Fibroblast of mammary gland (primary cell): ENCODE measurements at regions not wholly inside any gene's neighbourhood (a gene's known extent, or its start where the extent isn't known, plus 50 kb on each side); places are given as distances from the start of the nearest gene placed in this dataset.

Experiments used
- DNase-seq: peaks from one replicate; pipeline ENCODE4 v3.0.0-alpha.2; 2010; ENCODE audit warnings: low read depth
- H3K4me3 ChIP-seq: 2 replicates; pipeline ENCODE4 v1.5.1; 2011; ENCODE audit warnings: low read depth, mild to moderate bottlenecking, low read length, moderate library complexity; ENCODE audit not compliant: control insufficient read depth
- TF ChIP-seq, protein P1 (sequence below): conservative IDR thresholded peaks from 2 replicates; pipeline ENCODE4 v1.5.1; 2011; ENCODE audit warnings: low read depth, low read length, inconsistent platforms; ENCODE audit not compliant: control insufficient read depth, insufficient read depth

DNA sequence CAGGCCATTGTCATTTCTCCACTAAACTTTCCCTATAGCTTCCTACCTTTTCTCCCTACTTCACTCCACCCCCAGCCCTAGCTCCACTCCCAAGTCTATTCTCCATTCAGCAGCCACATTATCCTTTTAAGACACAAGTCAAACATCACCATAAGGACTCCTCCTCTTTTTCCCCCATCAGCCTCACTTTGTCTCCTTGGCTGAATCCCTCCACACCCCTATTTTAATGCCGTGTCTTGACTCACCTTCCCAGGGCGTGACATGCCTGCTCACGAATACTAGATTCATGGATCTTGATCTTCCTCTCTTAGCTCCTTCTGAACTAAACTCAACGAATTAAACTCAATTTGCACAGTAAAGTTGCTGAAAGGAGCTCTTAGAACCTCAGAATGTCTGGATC is 281.9 kb downstream of the PTTG2 start:
- no peak for DNase-seq
- TF ChIP-seq, protein P1, sequence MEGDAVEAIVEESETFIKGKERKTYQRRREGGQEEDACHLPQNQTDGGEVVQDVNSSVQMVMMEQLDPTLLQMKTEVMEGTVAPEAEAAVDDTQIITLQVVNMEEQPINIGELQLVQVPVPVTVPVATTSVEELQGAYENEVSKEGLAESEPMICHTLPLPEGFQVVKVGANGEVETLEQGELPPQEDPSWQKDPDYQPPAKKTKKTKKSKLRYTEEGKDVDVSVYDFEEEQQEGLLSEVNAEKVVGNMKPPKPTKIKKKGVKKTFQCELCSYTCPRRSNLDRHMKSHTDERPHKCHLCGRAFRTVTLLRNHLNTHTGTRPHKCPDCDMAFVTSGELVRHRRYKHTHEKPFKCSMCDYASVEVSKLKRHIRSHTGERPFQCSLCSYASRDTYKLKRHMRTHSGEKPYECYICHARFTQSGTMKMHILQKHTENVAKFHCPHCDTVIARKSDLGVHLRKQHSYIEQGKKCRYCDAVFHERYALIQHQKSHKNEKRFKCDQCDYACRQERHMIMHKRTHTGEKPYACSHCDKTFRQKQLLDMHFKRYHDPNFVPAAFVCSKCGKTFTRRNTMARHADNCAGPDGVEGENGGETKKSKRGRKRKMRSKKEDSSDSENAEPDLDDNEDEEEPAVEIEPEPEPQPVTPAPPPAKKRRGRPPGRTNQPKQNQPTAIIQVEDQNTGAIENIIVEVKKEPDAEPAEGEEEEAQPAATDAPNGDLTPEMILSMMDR, result no peak
- H3K4me3 ChIP-seq, result no peak overlapping the region

DNA sequence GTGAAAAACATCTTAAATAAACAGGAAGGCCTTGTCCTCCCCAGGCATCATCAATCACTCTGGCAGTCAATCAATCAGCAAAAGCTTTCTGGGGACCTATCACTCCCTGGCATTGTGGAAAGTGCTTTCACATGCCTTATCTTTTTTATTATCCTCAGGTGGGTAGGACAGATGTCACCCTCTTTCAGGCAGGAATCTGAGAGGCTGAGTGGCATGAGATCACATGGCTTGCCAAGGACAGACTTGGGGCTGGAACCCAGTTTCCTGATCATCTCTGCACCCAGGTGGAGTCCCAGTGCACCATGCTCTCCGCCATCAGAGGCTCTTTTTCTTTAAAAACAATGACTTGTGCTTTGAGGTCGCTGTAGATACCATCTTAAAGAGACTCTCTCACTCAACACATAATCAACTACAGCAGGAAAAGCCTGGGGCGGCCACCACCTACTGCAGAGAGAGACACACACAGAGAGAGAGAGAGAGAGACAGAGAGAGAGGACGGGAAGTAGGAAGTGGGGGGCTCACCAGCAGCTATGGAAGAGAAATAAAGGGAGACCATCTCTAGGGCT is 282.7 kb downstream of the PTTG2 start:
- no peak for DNase-seq

DNA sequence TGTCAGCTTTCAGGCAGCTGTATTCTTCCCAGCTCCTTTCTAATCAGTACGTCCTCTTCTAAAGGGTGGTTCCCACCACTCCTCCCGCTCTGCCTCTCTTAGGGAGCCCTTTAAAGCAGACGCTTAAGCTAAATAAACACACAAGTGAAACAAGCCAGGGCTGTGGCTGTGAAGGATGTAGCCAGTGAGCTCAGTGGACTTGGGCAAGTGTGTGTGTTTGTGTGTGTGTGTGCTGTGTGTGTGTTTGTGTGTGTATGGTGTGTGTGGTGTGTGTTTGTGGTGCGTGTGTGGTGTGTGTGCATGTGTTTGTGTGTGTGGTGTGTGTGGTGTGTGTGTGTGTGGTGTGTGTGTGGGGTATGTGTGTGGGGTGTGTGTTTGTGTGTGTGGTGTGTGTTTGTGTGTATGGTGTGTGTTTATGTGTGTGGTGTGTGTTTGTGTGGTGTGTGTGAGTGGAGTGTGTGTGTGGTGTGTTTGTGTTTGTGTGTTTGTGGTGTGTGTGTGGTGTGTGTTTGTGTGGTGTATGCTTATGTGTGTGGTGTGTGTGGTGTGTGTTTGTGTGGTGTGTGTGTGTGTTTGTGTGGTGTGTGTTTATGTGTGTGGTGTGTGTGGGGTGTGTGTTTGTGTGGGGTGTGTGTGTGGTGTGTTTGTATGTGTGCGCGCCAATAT is 283.3 kb downstream of the PTTG2 start:
- DNase-seq, result no peak
- no peak overlapping the region for H3K4me3 ChIP-seq
- TF ChIP-seq, protein P1, result no peak

More for the DNA sequence above, 282.7 kb downstream of the PTTG2 start:
- H3K4me3 ChIP-seq, result no peak overlapping the region
- TF ChIP-seq, protein P1, result no peak

DNA sequence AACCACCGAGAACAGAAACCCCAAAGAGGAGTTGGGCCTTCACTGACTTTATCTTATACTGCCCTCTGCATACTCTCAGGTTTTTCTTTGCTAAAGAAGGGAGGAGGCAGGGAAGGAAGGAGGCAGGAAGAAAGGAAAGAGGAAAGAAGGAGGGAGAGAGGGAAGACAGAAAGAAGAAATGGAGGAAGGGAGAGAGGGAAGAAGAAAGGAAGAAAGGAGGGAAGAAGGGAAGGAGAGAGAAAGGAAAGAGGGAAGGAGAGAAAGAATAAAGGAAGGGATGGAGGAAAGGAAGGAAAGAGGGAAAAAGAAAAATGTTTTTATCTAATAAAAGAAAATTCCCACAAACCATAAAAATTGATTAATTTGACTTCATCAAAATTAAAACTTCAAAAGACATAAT is 294.6 kb downstream of the PTTG2 start:
- no peak overlapping the region for H3K4me3 ChIP-seq
- DNase-seq, result no peak
- TF ChIP-seq, protein P1, result no peak

DNA sequence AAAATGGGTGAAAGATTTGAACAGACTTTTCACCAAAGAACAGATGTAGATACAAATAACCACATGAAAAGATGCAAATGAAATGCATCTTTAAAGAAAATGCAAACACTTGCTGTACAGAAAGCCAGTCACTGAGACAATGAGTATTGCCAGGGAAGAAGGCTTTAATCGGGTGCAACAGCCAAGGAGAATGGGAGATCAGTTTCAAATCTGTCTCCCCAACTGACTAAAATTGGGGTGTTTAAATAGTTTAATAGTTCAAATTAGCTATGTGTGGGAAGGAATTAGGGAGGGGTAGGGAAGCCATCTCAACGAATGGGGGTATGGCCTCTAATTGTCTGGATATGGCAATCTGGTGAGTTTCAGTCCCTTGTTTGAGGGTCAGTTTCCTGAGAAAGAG is 295.4 kb downstream of the PTTG2 start:
- TF ChIP-seq, protein P1, result no peak
- DNase-seq, result no peak

DNA sequence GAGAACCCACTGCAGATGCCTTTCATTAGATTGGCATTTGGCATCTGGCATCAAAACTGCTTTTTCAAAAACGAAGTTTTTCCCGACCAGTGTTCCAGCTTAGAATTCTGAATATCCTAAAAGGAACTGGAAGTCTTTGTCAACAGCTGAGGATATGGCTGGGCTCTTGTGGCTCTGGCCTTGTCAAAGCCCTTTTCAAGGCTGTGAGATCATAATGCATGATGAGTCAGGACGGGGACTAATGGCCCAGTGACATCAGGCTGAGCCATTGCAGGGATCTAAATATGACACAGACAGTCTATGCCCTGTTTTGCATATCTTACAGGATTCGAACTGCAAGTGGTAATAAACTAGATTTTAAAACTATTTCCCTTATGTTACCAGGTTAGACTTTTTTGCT is 306.4 kb downstream of the PTTG2 start:
- TF ChIP-seq, protein P1, result no peak
- H3K4me3 ChIP-seq, result no peak overlapping the region
- peak; percentile 32 for DNase-seq

More for the DNA sequence above, 295.4 kb downstream of the PTTG2 start:
- no peak overlapping the region for H3K4me3 ChIP-seq
